Tibial artery (tissue), 4 donors: ENCODE measurements at regions not wholly inside any gene's neighbourhood (a gene's known extent, or its start where the extent isn't known, plus 50 kb on each side); places are given as distances from the start of the nearest gene placed in this dataset.

Experiments used
- DNase-seq, 2 donors: peaks; one replicate each; pipeline ENCODE4 v3.0.0-alpha.2; 2019
- H3K27ac ChIP-seq, 2 donors: fragments of 200-600 bp; sonication (generic) in 1 of 2; 1 replicate in 1 of 2; 2 replicates in 1 of 2; pipeline ENCODE4 v1.5.1; 2018 to 2019; ENCODE audit warnings: mild to moderate bottlenecking in 1 of 2
- H3K27me3 ChIP-seq, 2 donors: fragments of 200-600 bp; sonication (generic) in 1 of 2; one replicate each; pipeline versions ENCODE4 v1.5.1 to v1.6.0; 2016 to 2019
- H3K36me3 ChIP-seq, 3 donors: fragments of 200-600 bp; sonication (generic) in 2 of 3; one replicate each; pipeline ENCODE4 v1.5.1; 2016 to 2019; ENCODE audit warnings: mild to moderate bottlenecking in 2 of 3
- H3K4me1 ChIP-seq, 4 donors: fragments of 200-600 bp; sonication (generic) in 2 of 4; 1 replicate in 3 of 4; 2 replicates in 1 of 4; pipeline ENCODE4 v1.5.1; 2016 to 2019
- H3K4me3 ChIP-seq, 2 donors: fragments of 200-600 bp; sonication (generic) in 1 of 2; 1 replicate in 1 of 2; 2 replicates in 1 of 2; pipeline ENCODE4 v1.5.1; 2018 to 2019; ENCODE audit warnings: mild to moderate bottlenecking in 2 of 2
- H3K9me3 ChIP-seq, 3 donors: fragments of 200-600 bp; sonication (generic) in 1 of 3; one replicate each; pipeline ENCODE4 v1.5.1; 2016 to 2019
- CTCF ChIP-seq, 2 experiments: fragments of 200-600 bp in 1 of 2; fragments of 450-650 bp in 1 of 2; IDR thresholded peaks; one replicate each; pipeline ENCODE4 v1.5.1; 2017 to 2019; ENCODE audit warnings: antibody characterized with exemption in 2 of 2, mild to moderate bottlenecking in 1 of 2, moderate library complexity in 1 of 2
- intact Hi-C: fragments of 100-400 bp; cut with DNase I; formaldehyde crosslinking; loops from one replicate; pipeline ENCODE4 v1.15.0; 2023; ENCODE audit warnings: low total_unique reads

DNA sequence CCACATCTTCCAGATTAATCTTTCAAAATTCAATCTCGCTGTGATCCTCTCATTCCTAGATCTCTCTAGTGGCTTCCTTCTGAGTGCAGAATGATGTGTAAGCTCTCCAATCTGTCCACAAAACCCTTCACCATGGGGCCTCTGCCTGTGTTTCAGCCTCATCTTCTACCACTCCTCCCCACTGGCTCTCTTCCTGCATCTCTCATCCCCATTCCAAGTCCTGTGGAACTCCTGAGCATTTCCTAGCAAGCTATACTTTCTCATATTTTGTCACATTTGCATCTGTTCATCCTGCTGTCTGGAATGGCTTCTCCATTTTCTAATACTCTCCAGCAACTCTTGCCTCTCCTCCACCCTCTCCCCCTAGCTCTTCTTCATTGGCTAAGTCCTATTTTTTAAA lies 242.0 kb upstream of the DAAM1 start:
- no peak overlapping the region for H3K4me3 ChIP-seq
- H3K27me3 ChIP-seq, result no peaks in the 10 kb centered on the region
- intact Hi-C loops, result no loop called here
- no peaks in the 10 kb centered on the region for H3K36me3 ChIP-seq
- TF ChIP-seq CTCF (IDR thresholded peaks at IDR 0.05), result no peak
- H3K9me3 ChIP-seq, result peaks cover 0 to 4% (median 0%) of the 10 kb centered on the region in 3 donors
- no peak for DNase-seq
- no peak overlapping the region for H3K27ac ChIP-seq
- no peaks in the 10 kb centered on the region for H3K4me1 ChIP-seq

DNA sequence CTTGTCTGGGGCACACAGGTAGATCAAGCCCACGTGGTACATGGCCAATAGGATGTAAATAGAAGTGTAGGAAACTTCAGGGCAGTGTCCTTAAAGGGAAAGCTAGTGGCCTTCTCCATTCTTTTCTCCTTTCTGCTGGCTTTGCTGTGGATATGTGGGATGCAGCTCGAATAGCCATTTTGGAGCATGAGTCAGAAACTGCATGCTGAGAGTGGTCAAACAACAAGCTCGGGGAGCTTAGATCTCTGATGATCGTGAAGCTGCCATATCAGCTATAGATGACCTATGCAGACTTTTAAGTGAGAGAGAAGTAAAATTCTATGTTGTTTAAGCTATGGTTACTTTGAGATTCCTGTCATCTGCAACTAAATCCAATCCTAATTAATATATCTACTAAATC lies 241.3 kb upstream of the DAAM1 start:
- intact Hi-C loops, result no loop called here
- H3K9me3 ChIP-seq, result peaks cover 0 to 4% (median 0%) of the 10 kb centered on the region in 3 donors

GRCh38 chr14:58947814-58948445 lies 240.5 kb upstream of the DAAM1 start:
- no peak for TF ChIP-seq CTCF (IDR thresholded peaks at IDR 0.05)
- H3K27me3 ChIP-seq, result no peaks in the 10 kb centered on the region
- DNase-seq, result no peak
- intact Hi-C loops, result no loop called here
- no peak overlapping the region for H3K27ac ChIP-seq
- peaks cover 0 to 4% (median 0%) of the 10 kb centered on the region in 3 donors for H3K9me3 ChIP-seq
- no peaks in the 10 kb centered on the region for H3K36me3 ChIP-seq
- H3K4me1 ChIP-seq, result no peaks in the 10 kb centered on the region
- no peak overlapping the region for H3K4me3 ChIP-seq

More for the DNA sequence above, 241.3 kb upstream of the DAAM1 start:
- H3K4me1 ChIP-seq, result no peaks in the 10 kb centered on the region
- H3K27me3 ChIP-seq, result no peaks in the 10 kb centered on the region
- H3K36me3 ChIP-seq, result no peaks in the 10 kb centered on the region
- TF ChIP-seq CTCF (IDR thresholded peaks at IDR 0.05), result no peak
- no peak overlapping the region for H3K4me3 ChIP-seq
- no peak for DNase-seq
- H3K27ac ChIP-seq, result no peak overlapping the region

- peaks cover 0 to 10% (median 5%) of the 10 kb centered on the region in 4 donors for H3K4me1 ChIP-seq
- H3K9me3 ChIP-seq, result peaks cover 0 to 4% (median 0%) of the 10 kb centered on the region in 3 donors
- H3K27me3 ChIP-seq, result no peaks in the 10 kb centered on the region
- H3K4me3 ChIP-seq, result no peak overlapping the region
- no peak overlapping the region for H3K27ac ChIP-seq
- no peak for TF ChIP-seq CTCF (IDR thresholded peaks at IDR 0.05)
- H3K36me3 ChIP-seq, result no peaks in the 10 kb centered on the region
- intact Hi-C loops, result no loop called here
- no peak for DNase-seq
Observed at GRCh38 chr14:58950555-58950954, 237.9 kb upstream of the DAAM1 start.

DNA sequence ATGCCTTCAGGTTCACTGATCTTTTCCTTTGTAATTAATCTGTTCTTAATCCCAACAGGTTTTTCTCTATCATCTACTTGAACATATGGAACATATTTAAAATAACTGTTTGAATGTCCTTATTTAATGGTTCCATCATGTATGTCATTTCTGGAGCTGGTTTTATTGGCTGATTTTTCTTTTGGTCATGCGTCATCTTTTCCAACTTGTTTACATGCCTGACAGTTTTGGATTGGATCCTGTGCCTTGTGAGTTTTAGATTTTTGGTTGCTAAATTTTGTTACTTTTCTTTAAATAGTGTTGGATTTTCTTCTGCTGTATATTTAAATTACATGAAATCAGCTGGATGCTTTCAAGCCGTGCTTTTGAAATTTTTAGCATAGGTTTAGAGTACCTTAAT lies 237.3 kb upstream of the DAAM1 start:
- H3K9me3 ChIP-seq, result peaks cover 0 to 4% (median 0%) of the 10 kb centered on the region in 3 donors
- no peak overlapping the region for H3K4me3 ChIP-seq
- H3K27me3 ChIP-seq, result no peaks in the 10 kb centered on the region
- no peak for DNase-seq
- H3K36me3 ChIP-seq, result no peaks in the 10 kb centered on the region
- H3K27ac ChIP-seq, result no peak overlapping the region
- H3K4me1 ChIP-seq, result peaks cover 0 to 16% (median 8%) of the 10 kb centered on the region in 4 donors
- intact Hi-C loops, result no loop called here
- no peak for TF ChIP-seq CTCF (IDR thresholded peaks at IDR 0.05)
